K562 (cell line): ENCODE measurements at regions not wholly inside any gene's neighbourhood (a gene's known extent, or its start where the extent isn't known, plus 50 kb on each side); places are given as distances from the start of the nearest gene placed in this dataset.
"Not testable (repeated sequence)": the region's sequence is repeated elsewhere in the genome, so short reads cannot be mapped to it uniquely, and the experiment has no call there.

Experiments used
- ATAC-seq: fragments of 200-7000 bp; cut with Tn5 transposase; 3 replicates; pipeline ENCODE4 v1.9.1; 2020; ENCODE audit warnings: moderate library complexity
- BruUV-seq: library from RNA; stranded (reverse); fragments of 400-500 nt; replicated peaks from 2 replicates; lab custom pipeline; 2021; lab: Mats Ljungman, UMichigan
- CTCF ChIA-PET: fragments of 300-600 bp; formaldehyde crosslinking; extraction: SDS; loops from one replicate; lab custom pipeline; 2021; ENCODE audit warnings: low intra/inter-chr PET ratio; lab: Yijun Ruan, JAX
- POLR2A ChIA-PET: fragments of 300-600, 350-650 bp; sonication (Branson Sonifier 250); formaldehyde crosslinking; extraction: SDS; loops from one replicate; lab custom pipeline; 2021; ENCODE audit warnings: antibody characterized with exemption, inconsistent platforms; lab: Yijun Ruan, JAX
- DNase-seq, 4 experiments: peaks; one replicate each; pipeline versions ENCODE4 v3.0.0 to v3.0.0-alpha.2; 2011 to 2018; ENCODE audit warnings: low spot score in 3 of 4, mixed read lengths in 3 of 4; ENCODE audit errors: extremely low read depth in 1 of 4
- FAIRE-seq: peaks from 2 replicates; lab custom pipeline; 2011; peaks lifted over from hg19 to GRCh38; lab: Jason Lieb, UNC
- H2AFZ ChIP-seq: 2 replicates; pipeline ENCODE4 v1.6.0; 2011; ENCODE audit warnings: low read depth, low read length, control low read depth, inconsistent platforms
- H3K27ac ChIP-seq: fragments of 200-600 bp; 3 replicates; pipeline ENCODE4 v1.8.0; 2011; ENCODE audit warnings: low read depth, mild to moderate bottlenecking, control low read depth, inconsistent platforms, low read length, moderate library complexity, mixed read lengths; ENCODE audit errors: extremely low read depth
- H3K27me3 ChIP-seq, 2 experiments: fragments of 300-600 bp in 1 of 2; 2 replicates in 1 of 2; 3 replicates in 1 of 2; pipeline versions ENCODE4 v1.6.0 to v1.8.0; 2011; ENCODE audit warnings: inconsistent platforms in 2 of 2, low read length in 2 of 2, mild to moderate bottlenecking in 1 of 2, mixed read lengths in 1 of 2, moderate library complexity in 1 of 2; ENCODE audit not compliant: control insufficient read depth in 2 of 2, insufficient read depth in 2 of 2
- H3K36me3 ChIP-seq: fragments of 300-600 bp; 3 replicates; pipeline ENCODE4 v1.8.0; 2011; ENCODE audit warnings: mild to moderate bottlenecking, low read length, inconsistent platforms; ENCODE audit not compliant: control insufficient read depth, insufficient read depth
- H3K4me1 ChIP-seq, 2 experiments: fragments of 200-600 bp in 1 of 2; replicated peaks in 1 of 2; 2 replicates in 1 of 2; 3 replicates in 1 of 2; pipeline versions ENCODE4 v1.5.1 to v1.8.0; 2011; ENCODE audit warnings: inconsistent platforms in 2 of 2, low read length in 2 of 2, mild to moderate bottlenecking in 1 of 2, mixed read lengths in 1 of 2, moderate library complexity in 1 of 2; ENCODE audit not compliant: control insufficient read depth in 2 of 2, insufficient read depth in 2 of 2
- H3K4me2 ChIP-seq: 2 replicates; pipeline ENCODE4 v1.6.1; 2011; ENCODE audit warnings: low read length, control low read depth, inconsistent platforms, mixed read lengths; ENCODE audit not compliant: insufficient read depth
- H3K4me3 ChIP-seq: fragments of 200-600 bp; sonication (generic), shearing (Covaris generic); 2 replicates; pipeline ENCODE4 v1.5.1; 2016; ENCODE audit warnings: control low read depth, inconsistent platforms
- H3K79me2 ChIP-seq: fragments of 200-600 bp; 3 replicates; pipeline ENCODE4 v1.8.0; 2011; ENCODE audit warnings: low read length, inconsistent platforms; ENCODE audit not compliant: control insufficient read depth, insufficient read depth
- H3K9ac ChIP-seq, 2 experiments: 2 replicates each; pipeline versions ENCODE4 v1.6.0 to v1.6.1; 2011; ENCODE audit warnings: low read depth in 2 of 2, low read length in 2 of 2, control low read depth in 1 of 2, inconsistent platforms in 1 of 2, mild to moderate bottlenecking in 1 of 2, mixed read lengths in 1 of 2; ENCODE audit not compliant: insufficient read depth in 1 of 2
- H3K9me1 ChIP-seq: one replicate; pipeline ENCODE4 v1.6.0; 2011; ENCODE audit warnings: inconsistent platforms, mild to moderate bottlenecking, low read length, moderate library complexity; ENCODE audit not compliant: control insufficient read depth, insufficient read depth
- H3K9me3 ChIP-seq: replicated peaks from 2 replicates; pipeline ENCODE4 v1.5.1; 2011; ENCODE audit warnings: low read depth, low read length, inconsistent platforms; ENCODE audit not compliant: control insufficient read depth, insufficient read depth
- H4K20me1 ChIP-seq: replicated peaks from 2 replicates; pipeline ENCODE4 v1.6.1; 2011; ENCODE audit warnings: low read length, inconsistent platforms, mixed read lengths; ENCODE audit not compliant: control insufficient read depth, insufficient read depth
- EHMT2 ChIP-seq: fragments of 450-650 bp; IDR thresholded peaks from 2 replicates; pipeline ENCODE4 v1.6.1; 2018; ENCODE audit warnings: antibody characterized with exemption
- WGBS: fragments of 100-300 bp; shearing (Covaris generic); methylation state at CpG from one replicate; pipeline ENCODE4 v1.1.6; 2016; ENCODE audit warnings: low coverage, mixed read lengths; ENCODE audit not compliant: insufficient coverage; ENCODE audit errors: missing lambda C conversion rate; 5-methylcytosine and 5-hydroxymethylcytosine counted together
- in situ Hi-C: fragments of 300-500 bp; cut with MboI; formaldehyde crosslinking; loops from 4 replicates; pipeline ENCODE4 v1.15.0; 2018; ENCODE audit warnings: inconsistent platforms, mixed read lengths
- intact Hi-C: fragments of 100-400 bp; cut with micrococcal nuclease; formaldehyde crosslinking; loops from 2 replicates; pipeline ENCODE4 v1.14.2; 2022

GRCh38 chr1:790388-790930 lies 104.0 kb upstream of the OR4F16 start:
- H3K9ac ChIP-seq, FAIRE-seq, H2AFZ ChIP-seq, in situ Hi-C loops, POLR2A ChIA-PET, H3K4me2 ChIP-seq, H4K20me1 ChIP-seq, CTCF ChIA-PET, H3K4me1 ChIP-seq, DNase-seq, H3K4me3 ChIP-seq, H3K36me3 ChIP-seq, ATAC-seq, H3K27ac ChIP-seq, H3K27me3 ChIP-seq, H3K9me3 ChIP-seq, intact Hi-C loops, H3K79me2 ChIP-seq, H3K9me1 ChIP-seq, BruUV-seq: not testable (repeated sequence)
- 0 out of 2 replicates have a peak, but pooled peaks have one; percentile 23 for TF ChIP-seq EHMT2
- 26% methylated on average over 10 of the region's 10 CpGs for WGBS

- in situ Hi-C loops, H3K9me3 ChIP-seq, BruUV-seq, ATAC-seq, H3K79me2 ChIP-seq, CTCF ChIA-PET, DNase-seq, H3K36me3 ChIP-seq, FAIRE-seq, H3K27ac ChIP-seq, H3K4me2 ChIP-seq, POLR2A ChIA-PET, H3K4me1 ChIP-seq, H2AFZ ChIP-seq, H3K4me3 ChIP-seq, H4K20me1 ChIP-seq, H3K27me3 ChIP-seq, intact Hi-C loops, H3K9me1 ChIP-seq, H3K9ac ChIP-seq: not testable (repeated sequence)
- WGBS = 55% methylated on average over 5 of the region's 6 CpGs
Observed at GRCh38 chr1:794310-794709, 107.9 kb upstream of the OR4F16 start.

- H3K4me3 ChIP-seq, H3K4me1 ChIP-seq, BruUV-seq, H3K9ac ChIP-seq, DNase-seq, ATAC-seq, intact Hi-C loops, H3K9me3 ChIP-seq, H3K27ac ChIP-seq, H4K20me1 ChIP-seq, CTCF ChIA-PET, POLR2A ChIA-PET, in situ Hi-C loops, H3K27me3 ChIP-seq, H3K79me2 ChIP-seq, H3K9me1 ChIP-seq, H2AFZ ChIP-seq, H3K36me3 ChIP-seq, FAIRE-seq, H3K4me2 ChIP-seq: not testable (repeated sequence)
- WGBS = 67% methylated on average over 6 of the region's 9 CpGs
Observed at GRCh38 chr1:794918-795584, 108.6 kb upstream of the OR4F16 start.

- H3K4me1 ChIP-seq, BruUV-seq, in situ Hi-C loops, H3K27ac ChIP-seq, H4K20me1 ChIP-seq, DNase-seq, H3K9me3 ChIP-seq, H2AFZ ChIP-seq, CTCF ChIA-PET, FAIRE-seq, H3K9me1 ChIP-seq, POLR2A ChIA-PET, H3K4me2 ChIP-seq, intact Hi-C loops, H3K9ac ChIP-seq, H3K4me3 ChIP-seq, H3K79me2 ChIP-seq, H3K36me3 ChIP-seq, H3K27me3 ChIP-seq: not testable (repeated sequence)
- WGBS = no CpG with 5 or more reads among the region's 6 CpGs
- peak; percentile 40; the same call in 2 of the 3 replicates for ATAC-seq
Observed at GRCh38 chr1:797649-798048, 111.2 kb upstream of the OR4F16 start.
